GM19035 (cell line): ENCODE measurements at regions not wholly inside any gene's neighbourhood (a gene's known extent, or its start where the extent isn't known, plus 50 kb on each side); places are given as distances from the start of the nearest gene placed in this dataset.

ENCODE experiments used
- ATAC-seq: cut with Tn5 transposase; IDR thresholded peaks from one replicate; pipeline ENCODE4 v1.9.1; 2021; ENCODE audit not compliant: unreplicated experiment

DNA sequence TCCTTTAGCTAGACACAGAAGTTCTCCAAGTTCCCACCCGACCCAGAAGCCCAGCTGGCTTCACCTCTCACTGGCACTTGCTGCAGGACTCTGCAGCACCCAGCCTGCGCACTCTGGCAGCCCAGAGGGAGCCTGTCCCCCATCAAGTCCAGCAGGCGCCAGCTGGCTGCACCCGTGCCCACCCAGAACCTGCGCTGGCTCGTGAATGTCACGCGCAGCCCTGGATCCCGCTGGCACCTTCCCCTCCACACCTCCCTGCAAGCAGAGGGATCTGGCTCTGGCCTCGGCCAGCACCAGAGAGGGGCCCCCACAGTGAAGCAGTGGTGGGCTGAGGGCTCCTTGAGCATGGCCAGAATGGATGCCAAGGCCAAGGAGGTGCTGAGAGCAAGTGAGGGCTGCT is 187.6 kb upstream of the HAND2 start:
- no peak for ATAC-seq

GRCh38 chr4:173714456-173714855 is 184.4 kb upstream of the HAND2 start:
- no peak for ATAC-seq

DNA sequence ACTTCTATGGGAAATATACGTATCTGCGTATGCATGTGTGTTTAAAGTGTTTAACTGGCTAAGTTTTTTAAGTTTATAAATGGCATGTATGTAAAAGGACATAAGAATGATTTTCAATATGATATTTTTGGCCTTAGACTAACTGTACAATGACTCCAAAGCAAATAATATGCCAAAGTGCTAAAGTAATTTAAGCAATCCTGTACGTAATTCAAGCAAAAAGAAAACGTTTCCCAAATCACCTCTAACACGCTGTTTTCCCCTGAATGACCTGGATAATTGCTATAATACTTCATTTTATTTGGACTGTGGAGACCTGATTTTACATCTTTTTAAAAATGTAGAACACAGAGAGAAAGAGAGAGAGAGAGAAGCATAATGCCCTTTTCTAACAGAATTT is 183.0 kb upstream of the HAND2 start:
- no peak for ATAC-seq

DNA sequence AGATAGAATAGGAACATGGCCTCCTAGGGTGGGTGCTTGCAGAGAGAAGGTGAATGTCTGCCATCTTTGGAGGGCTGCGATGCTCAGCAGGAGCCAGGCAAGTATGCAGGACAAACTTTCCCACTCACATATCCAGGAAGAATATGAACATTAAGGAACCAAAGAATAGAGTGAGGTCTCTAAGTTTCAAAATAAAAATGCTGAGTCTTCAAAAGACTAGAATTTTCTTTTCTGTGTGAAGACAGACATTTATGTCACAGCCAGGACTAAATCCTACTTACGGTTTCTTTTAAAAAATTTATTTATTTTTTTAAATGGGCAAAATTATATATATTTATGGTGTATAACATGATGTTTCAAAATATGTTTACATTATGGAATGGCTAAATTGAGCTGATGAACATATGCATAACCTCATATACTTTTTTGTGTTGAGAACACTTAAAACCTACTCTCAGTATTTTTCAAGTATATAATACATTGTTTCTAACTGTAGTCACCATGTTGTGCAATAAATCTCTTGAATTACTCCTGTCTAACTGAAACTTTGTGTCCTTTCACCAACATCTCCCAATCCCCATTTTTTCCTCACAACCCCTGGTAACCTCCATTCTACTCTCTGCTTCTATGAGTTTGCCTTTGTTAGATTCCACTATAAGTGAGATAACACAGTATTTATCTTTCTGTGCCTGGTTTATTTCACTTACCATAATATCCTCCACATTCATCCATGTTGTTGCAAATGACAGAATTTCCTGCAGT is 177.8 kb upstream of the HAND2 start:
- no peak for ATAC-seq

- ATAC-seq = no peak
Observed at GRCh38 chr4:173704201-173704600, 174.2 kb upstream of the HAND2 start.

DNA sequence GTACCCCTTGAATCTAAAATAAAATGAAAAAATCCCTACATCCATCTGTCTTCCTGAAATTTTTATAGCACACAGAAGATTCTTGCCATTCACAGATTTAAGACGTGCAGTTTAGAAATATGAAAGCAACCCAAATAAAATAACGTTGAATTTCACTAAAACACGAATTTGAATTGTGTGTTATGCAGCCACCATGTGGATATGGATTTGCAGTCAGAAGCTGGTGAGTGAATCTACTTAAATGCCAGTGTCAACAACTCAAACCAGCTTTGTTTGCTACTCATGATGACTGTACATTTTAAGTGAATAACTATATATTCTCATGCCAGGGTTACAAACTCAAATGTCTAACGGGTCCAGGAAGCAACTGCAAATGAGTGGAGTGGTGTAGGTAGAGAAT is 173.0 kb upstream of the HAND2 start:
- ATAC-seq = no peak

DNA sequence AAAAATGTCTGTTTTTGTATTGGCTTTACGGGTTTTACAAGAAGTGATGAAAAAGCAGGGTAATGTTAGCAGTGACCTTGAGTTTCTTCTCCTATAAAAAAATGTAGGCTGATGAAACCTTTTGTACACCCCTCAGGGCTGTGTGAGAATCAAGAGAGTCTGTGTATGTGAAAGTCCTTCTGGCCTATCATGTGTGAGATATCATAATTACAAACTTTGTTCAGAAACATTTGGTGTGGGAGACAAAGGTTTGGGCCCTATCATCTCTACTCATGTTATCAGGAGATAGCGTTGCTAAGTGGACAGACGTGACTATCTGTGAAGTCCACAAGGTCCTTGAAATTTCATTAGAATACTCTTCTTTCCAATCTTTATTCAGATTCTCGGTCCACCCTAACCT is 170.6 kb upstream of the HAND2 start:
- ATAC-seq = no peak

DNA sequence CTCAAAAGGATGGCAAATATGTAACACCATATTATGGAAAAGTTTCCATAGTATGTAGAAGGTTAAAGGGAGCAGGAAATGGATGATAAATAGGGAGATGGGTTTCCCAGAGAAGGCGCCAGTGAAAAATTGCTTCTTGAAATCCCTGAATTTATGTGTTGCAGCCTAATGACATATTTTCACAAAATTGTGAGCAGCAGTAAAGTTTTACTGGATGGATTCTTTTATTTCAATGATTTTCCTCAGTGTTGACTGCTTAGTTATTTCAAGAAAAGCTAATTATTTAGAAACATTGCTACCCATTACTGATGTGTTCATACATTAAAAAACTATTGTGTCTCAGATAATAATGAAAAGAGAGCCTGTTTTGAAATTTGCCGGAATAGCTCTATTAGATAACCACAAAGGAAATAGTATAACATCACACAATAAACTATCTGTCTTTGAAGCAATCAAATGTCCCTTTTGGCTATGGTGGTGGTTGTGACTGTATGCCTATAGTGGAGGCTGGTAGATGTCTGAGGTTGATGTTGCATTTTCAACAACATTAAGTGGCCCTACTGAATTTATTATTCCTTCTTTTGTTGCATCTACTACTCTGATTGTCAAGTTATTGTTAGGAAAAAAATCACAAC is 169.9 kb upstream of the HAND2 start:
- ATAC-seq = no peak

- no peak for ATAC-seq
Observed at GRCh38 chr4:173698557-173699262, 168.7 kb upstream of the HAND2 start.

GRCh38 chr4:173697840-173698239 is 167.8 kb upstream of the HAND2 start:
- no peak for ATAC-seq

DNA sequence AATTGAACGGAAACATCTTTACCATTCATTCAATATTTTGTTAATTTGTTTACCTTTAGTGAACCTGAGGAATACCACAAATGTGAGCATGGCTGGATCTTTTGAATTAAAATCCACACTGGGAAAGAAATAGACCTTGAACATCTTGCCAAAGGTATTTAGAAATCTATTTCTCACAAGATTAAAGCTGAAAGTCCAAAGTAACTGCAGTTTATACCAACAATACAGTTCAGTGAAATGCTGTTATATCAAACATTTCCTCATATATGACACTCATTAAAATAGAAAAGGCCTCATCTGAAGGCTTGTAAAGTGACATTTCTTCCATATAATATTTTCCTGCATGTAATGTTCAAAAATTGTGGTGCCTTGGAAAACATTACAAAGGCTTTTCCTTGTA is 166.5 kb upstream of the HAND2 start:
- no peak for ATAC-seq

GRCh38 chr4:173696011-173696410 is 166.0 kb upstream of the HAND2 start:
- no peak for ATAC-seq

- ATAC-seq = no peak
Observed at GRCh38 chr4:173685831-173686210, 155.8 kb upstream of the HAND2 start.

DNA sequence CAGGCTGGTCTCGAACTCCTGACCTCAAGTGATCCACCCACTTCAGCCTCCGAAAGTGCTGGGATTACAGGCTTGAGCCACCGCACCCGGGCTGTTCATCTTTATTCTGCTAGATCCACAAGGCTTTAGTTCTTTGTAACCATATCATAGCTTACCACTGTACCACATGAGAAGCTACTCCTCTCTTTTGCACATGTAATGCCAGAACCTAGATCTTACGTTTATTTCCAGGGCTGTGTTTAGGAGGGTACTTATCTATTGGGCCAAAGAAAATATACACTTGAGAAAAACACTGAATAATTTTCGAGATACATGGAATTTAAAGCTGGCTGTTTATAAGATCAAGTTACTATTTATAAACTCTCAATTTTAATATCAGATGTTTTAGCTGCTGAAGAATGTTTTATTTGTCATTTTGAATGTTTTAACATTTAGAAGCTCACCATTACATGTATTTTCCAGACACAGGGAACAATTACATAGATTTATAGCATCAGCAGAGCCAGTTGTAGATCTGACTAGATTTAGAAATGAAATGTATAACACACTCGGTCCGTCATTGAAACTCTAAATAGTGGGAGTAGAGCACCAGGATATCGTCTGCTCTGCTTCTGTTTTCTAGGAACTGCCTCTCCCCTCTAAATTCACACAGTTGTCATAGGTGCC is 155.3 kb upstream of the HAND2 start:
- ATAC-seq = no peak

- no peak for ATAC-seq
Observed at GRCh38 chr4:173684223-173684622, 154.2 kb upstream of the HAND2 start.

GRCh38 chr4:173682609-173683008 is 152.6 kb upstream of the HAND2 start:
- ATAC-seq = no peak

- no peak for ATAC-seq
Observed at GRCh38 chr4:173680278-173680677, 150.2 kb upstream of the HAND2 start.

DNA sequence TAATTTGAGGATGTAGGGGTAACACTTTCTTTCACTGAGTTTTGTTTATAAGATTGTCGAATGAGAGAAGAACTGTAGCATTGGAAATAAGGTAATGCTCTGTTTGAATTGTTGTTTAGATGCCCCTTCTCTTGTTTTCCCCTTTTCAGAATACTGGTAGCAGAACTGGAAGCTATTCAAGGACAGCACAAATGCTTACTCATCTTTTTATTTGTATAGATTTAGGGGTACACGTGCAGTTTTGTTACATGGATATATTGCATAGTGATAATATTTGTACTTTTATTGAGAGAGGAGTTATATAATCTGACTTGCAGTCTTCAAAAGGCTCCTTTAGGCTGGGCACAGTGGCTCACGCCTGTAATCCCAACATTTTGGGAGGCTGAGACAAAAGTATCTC is 145.4 kb upstream of the HAND2 start:
- ATAC-seq = no peak

DNA sequence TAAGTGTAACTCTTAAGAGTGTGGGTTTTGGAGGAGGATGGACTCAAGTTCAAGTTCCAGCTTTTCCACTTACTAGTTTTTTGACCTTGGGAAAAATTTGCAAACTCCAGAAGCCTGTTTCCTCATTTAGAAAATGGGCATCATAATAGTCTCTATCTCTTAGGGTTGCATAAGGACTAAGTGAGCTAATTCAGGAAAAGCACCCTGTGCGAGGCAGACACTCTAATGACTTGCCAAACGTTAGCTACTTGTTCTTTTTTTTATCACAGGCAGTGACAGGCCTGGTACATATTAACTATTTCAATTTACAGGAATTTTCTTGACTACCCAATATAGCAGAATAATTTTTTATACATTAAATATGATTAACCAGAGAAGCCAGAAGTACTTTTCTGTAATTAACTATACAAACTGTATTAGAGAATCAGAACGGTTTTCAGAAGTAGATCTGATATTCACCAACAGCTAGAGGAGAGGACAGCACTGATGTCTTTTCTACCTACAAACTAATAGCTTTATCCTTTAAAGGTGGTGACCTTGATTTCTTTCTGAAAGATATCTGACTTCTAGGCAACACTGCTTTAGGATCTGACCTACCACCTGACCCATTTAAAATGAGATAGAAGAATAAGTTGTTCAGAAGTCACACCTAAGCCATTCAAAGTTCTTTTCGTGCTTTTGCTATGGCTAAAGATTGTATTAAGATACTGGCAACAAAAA is 139.6 kb upstream of the HAND2 start:
- no peak for ATAC-seq

- ATAC-seq = no peak
Observed at GRCh38 chr4:173661001-173661400, 131.0 kb upstream of the HAND2 start.

DNA sequence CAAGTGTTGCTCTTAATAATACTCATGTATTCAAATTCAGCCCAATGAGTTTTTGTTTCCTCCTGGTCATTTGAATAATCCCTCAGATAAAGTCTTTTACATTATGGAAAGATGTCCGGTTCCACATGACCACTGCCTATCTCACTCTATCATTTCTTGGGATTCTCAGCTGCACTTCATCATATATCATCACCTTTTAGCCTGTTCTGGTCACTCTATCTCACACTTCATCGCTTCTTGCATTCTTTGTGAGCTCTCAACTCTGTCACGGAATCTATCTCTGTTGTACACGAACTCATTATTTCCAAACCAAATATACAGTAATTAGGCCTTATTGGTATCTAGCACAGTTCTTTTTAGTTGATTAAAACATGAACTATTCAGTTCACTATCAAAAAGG is 126.9 kb upstream of the HAND2 start:
- ATAC-seq = no peak
